ENCODE measurements at regions not wholly inside any gene's neighbourhood (a gene's known extent, or its start where the extent isn't known, plus 50 kb on each side); places are given as distances from the start of the nearest gene placed in this dataset.

- TF ChIP-seq ZNF212 (CRISPR knock-in tag; IDR thresholded peaks at IDR 0.05) (no peak), PRDM10 (IDR thresholded peaks at IDR 0.05; ENCODE audit: partially characterized antibody) (peak; percentile 92), TFAP4 (CRISPR knock-in tag; IDR thresholded peaks at IDR 0.05; ENCODE audit: borderline replicate concordance) (no peak), E2F1 (CRISPR knock-in tag; IDR thresholded peaks at IDR 0.05) (no peak), BRF1 (IDR thresholded peaks at IDR 0.05; ENCODE audit: borderline replicate concordance, extremely low read depth, insufficient read length) (no peak), SMC3 (conservative IDR thresholded peaks at IDR 0.05; ENCODE audit: insufficient read depth, low read depth, low read length) (no peak), PCBP1 (IDR thresholded peaks at IDR 0.05; ENCODE audit: low read depth, low read length, poor library complexity, severe bottlenecking) (no peak), ZNF561 (CRISPR knock-in tag; conservative IDR thresholded peaks at IDR 0.05) (no peak)
Measured at GRCh38 chr6:159440911-159441703, 251.9 kb downstream of the SOD2 start (continued).

Measured in K562 (cell line).